Nephron (organoid): ENCODE measurements at regions not wholly inside any gene's neighbourhood (a gene's known extent, or its start where the extent isn't known, plus 50 kb on each side); places are given as distances from the start of the nearest gene placed in this dataset.
"Not testable (repeated sequence)": the region's sequence is repeated elsewhere in the genome, so short reads cannot be mapped to it uniquely, and the experiment has no call there.

ENCODE experiments used
- H3K27ac Mint-ChIP-seq, 3 experiments: 2 replicates each; pipeline ENCODE4 v1.8.0; 2020; ENCODE audit warnings: mixed read lengths in 3 of 3, mild to moderate bottlenecking in 2 of 3, moderate library complexity in 1 of 3
- H3K27me3 Mint-ChIP-seq: 2 replicates; pipeline ENCODE4 v1.8.0; 2021; ENCODE audit warnings: low read depth, mild to moderate bottlenecking, moderate library complexity, mixed read lengths
- H3K36me3 Mint-ChIP-seq: 2 replicates; pipeline ENCODE4 v1.8.0; 2020; ENCODE audit warnings: low read depth, mixed read lengths
- H3K4me1 Mint-ChIP-seq: 2 replicates; pipeline ENCODE4 v1.8.0; 2020; ENCODE audit warnings: mixed read lengths
- H3K4me3 Mint-ChIP-seq, 3 experiments: 2 replicates each; pipeline ENCODE4 v1.8.0; 2020; ENCODE audit warnings: mild to moderate bottlenecking in 3 of 3, mixed read lengths in 3 of 3, moderate library complexity in 2 of 3
- H3K9me3 Mint-ChIP-seq: 2 replicates; pipeline ENCODE4 v1.8.0; 2020; ENCODE audit warnings: mixed read lengths
- TF ChIP-seq, protein P1 (sequence below), 3 experiments: fragments of 200-600 bp; sonication (generic); IDR thresholded peaks; one replicate each; pipeline ENCODE4 v1.5.0; 2021; ENCODE audit warnings: antibody characterized with exemption in 3 of 3; ENCODE audit not compliant: unreplicated experiment in 3 of 3

- Mint-ChIP-seq H3K27me3 (no peaks in the 10 kb centered on the region), H3K4me3 (no peak overlapping the region), H3K36me3 (no peaks in the 10 kb centered on the region), H3K27ac (peak overlapping the region in 1 of 3 experiments; percentile 26), H3K9me3 (peaks cover 1% of the 10 kb centered on the region), H3K4me1 (no peaks in the 10 kb centered on the region)
- TF ChIP-seq, protein P1, sequence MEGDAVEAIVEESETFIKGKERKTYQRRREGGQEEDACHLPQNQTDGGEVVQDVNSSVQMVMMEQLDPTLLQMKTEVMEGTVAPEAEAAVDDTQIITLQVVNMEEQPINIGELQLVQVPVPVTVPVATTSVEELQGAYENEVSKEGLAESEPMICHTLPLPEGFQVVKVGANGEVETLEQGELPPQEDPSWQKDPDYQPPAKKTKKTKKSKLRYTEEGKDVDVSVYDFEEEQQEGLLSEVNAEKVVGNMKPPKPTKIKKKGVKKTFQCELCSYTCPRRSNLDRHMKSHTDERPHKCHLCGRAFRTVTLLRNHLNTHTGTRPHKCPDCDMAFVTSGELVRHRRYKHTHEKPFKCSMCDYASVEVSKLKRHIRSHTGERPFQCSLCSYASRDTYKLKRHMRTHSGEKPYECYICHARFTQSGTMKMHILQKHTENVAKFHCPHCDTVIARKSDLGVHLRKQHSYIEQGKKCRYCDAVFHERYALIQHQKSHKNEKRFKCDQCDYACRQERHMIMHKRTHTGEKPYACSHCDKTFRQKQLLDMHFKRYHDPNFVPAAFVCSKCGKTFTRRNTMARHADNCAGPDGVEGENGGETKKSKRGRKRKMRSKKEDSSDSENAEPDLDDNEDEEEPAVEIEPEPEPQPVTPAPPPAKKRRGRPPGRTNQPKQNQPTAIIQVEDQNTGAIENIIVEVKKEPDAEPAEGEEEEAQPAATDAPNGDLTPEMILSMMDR (IDR thresholded peaks at IDR 0.05; ENCODE audit: unreplicated experiment in 3 of 3): no peak
Measured at GRCh38 chr18:38789141-38789540, 1223.5 kb upstream of the CELF4 start.

- TF ChIP-seq, protein P1 (IDR thresholded peaks at IDR 0.05; ENCODE audit: unreplicated experiment in 3 of 3): no peak
- Mint-ChIP-seq H3K36me3 (no peaks in the 10 kb centered on the region), H3K4me1 (no peaks in the 10 kb centered on the region), H3K9me3 (peaks cover 6% of the 10 kb centered on the region), H3K27me3 (no peaks in the 10 kb centered on the region), H3K27ac (no peak overlapping the region), H3K4me3 (no peak overlapping the region)
Measured at GRCh38 chr18:38786906-38787305, 1221.3 kb upstream of the CELF4 start.

GRCh38 chr18:38771620-38772019 is 1206.0 kb upstream of the CELF4 start:
- H3K27me3 Mint-ChIP-seq, H3K4me1 Mint-ChIP-seq, H3K9me3 Mint-ChIP-seq, H3K27ac Mint-ChIP-seq, H3K36me3 Mint-ChIP-seq, H3K4me3 Mint-ChIP-seq: not testable (repeated sequence)

GRCh38 chr18:38768504-38768903 is 1202.9 kb upstream of the CELF4 start:
- Mint-ChIP-seq H3K4me1 (no peaks in the 10 kb centered on the region), H3K27me3 (no peaks in the 10 kb centered on the region), H3K36me3 (no peaks in the 10 kb centered on the region), H3K4me3 (no peak overlapping the region), H3K9me3 (peaks cover 3% of the 10 kb centered on the region), H3K27ac (peak overlapping the region in 1 of 3 experiments; percentile 11)
- TF ChIP-seq, protein P1 (IDR thresholded peaks at IDR 0.05; ENCODE audit: unreplicated experiment in 3 of 3): no peak

- no peak overlapping the region for H3K27ac Mint-ChIP-seq
- no peaks in the 10 kb centered on the region for H3K36me3 Mint-ChIP-seq
- peaks cover 3% of the 10 kb centered on the region for H3K9me3 Mint-ChIP-seq
- no peak overlapping the region for H3K4me3 Mint-ChIP-seq
- TF ChIP-seq, protein P1 (IDR thresholded peaks at IDR 0.05; ENCODE audit: unreplicated experiment in 3 of 3): no peak
- H3K27me3 Mint-ChIP-seq: no peaks in the 10 kb centered on the region
- peaks cover 5% of the 10 kb centered on the region for H3K4me1 Mint-ChIP-seq
Measured at GRCh38 chr18:38759457-38759856, 1193.9 kb upstream of the CELF4 start.

DNA sequence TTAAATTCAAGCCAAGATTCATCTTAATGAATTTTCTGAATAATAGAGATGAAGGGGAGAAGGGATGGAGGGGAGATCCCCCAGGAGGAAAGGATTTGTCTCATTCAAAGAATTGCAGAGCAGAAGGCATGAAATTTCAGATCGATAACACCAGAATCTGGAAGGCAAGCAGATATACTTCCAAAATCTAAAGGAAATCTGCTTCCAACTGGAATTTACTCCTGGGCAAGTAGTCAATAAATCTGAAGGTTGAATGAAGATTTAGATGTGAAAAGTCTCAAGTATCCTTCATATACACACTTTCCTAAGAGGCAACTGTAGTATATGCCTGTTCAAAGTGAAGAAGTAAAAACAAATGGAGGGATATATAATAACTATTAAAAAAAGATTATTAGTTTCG is 1190.8 kb upstream of the CELF4 start:
- H3K4me1 Mint-ChIP-seq: peaks cover 10% of the 10 kb centered on the region
- no peaks in the 10 kb centered on the region for H3K36me3 Mint-ChIP-seq
- H3K27ac Mint-ChIP-seq: no peak overlapping the region
- H3K27me3 Mint-ChIP-seq: no peaks in the 10 kb centered on the region
- H3K9me3 Mint-ChIP-seq: no peaks in the 10 kb centered on the region
- no peak overlapping the region for H3K4me3 Mint-ChIP-seq
- TF ChIP-seq, protein P1 (IDR thresholded peaks at IDR 0.05; ENCODE audit: unreplicated experiment in 3 of 3): no peak
